ENCODE measurements at regions not wholly inside any gene's neighbourhood (a gene's known extent, or its start where the extent isn't known, plus 50 kb on each side); places are given as distances from the start of the nearest gene placed in this dataset.

DNA sequence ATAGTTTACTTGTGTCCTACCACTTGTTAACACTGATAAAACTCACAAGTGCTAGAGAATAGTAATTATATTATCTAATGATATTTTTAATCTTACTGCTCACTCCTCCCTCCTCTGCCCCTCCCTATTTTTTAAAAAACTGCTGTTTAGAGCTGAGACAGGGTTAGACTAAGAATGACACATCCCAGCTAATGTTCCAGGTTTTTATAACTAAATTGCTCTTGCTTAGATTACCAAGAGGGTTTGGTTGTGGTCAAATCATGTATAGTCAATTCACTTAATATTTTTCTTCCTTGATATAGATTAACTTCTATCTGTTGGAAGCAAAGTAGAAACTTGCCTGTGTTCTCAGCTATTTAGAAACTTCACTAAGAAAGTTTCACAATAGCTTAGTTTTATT lies 60.2 kb downstream of the ATOH1 start:
- TF ChIP-seq, protein P1, sequence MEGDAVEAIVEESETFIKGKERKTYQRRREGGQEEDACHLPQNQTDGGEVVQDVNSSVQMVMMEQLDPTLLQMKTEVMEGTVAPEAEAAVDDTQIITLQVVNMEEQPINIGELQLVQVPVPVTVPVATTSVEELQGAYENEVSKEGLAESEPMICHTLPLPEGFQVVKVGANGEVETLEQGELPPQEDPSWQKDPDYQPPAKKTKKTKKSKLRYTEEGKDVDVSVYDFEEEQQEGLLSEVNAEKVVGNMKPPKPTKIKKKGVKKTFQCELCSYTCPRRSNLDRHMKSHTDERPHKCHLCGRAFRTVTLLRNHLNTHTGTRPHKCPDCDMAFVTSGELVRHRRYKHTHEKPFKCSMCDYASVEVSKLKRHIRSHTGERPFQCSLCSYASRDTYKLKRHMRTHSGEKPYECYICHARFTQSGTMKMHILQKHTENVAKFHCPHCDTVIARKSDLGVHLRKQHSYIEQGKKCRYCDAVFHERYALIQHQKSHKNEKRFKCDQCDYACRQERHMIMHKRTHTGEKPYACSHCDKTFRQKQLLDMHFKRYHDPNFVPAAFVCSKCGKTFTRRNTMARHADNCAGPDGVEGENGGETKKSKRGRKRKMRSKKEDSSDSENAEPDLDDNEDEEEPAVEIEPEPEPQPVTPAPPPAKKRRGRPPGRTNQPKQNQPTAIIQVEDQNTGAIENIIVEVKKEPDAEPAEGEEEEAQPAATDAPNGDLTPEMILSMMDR (IDR thresholded peaks at IDR 0.05): no peak
- no peak for TF ChIP-seq POLR2A (IDR thresholded peaks at IDR 0.05)
